Trophoblast cell (in vitro differentiated cells and primary cell): ENCODE measurements at regions not wholly inside any gene's neighbourhood (a gene's known extent, or its start where the extent isn't known, plus 50 kb on each side); places are given as distances from the start of the nearest gene placed in this dataset.

Experiments
- DNase-seq, 2 donors: peaks; one replicate each; pipeline ENCODE4 v3.0.0-alpha.2; 2016
- H2AFZ ChIP-seq: 2 replicates; pipeline ENCODE4 v1.6.1; 2013; ENCODE audit warnings: low read length, moderate library complexity, mild to moderate bottlenecking; ENCODE audit not compliant: insufficient read depth, poor library complexity
- H2AK5ac ChIP-seq: 2 replicates; pipeline ENCODE4 v1.6.1; 2013; ENCODE audit warnings: mild to moderate bottlenecking, low read length
- H2BK120ac ChIP-seq: 2 replicates; pipeline ENCODE4 v1.6.1; 2013; ENCODE audit warnings: low read length, mild to moderate bottlenecking, moderate library complexity; ENCODE audit not compliant: insufficient read depth, poor library complexity
- H2BK12ac ChIP-seq: 2 replicates; pipeline ENCODE4 v1.6.1; 2013; ENCODE audit warnings: mild to moderate bottlenecking, low read length, moderate library complexity
- H2BK5ac ChIP-seq: 2 replicates; pipeline ENCODE4 v1.6.1; 2013; ENCODE audit warnings: low read length, low read depth, moderate library complexity, mild to moderate bottlenecking; ENCODE audit not compliant: poor library complexity
- H3K14ac ChIP-seq: 2 replicates; pipeline ENCODE4 v1.6.1; 2013; ENCODE audit warnings: mild to moderate bottlenecking, low read length
- H3K18ac ChIP-seq: 2 replicates; pipeline ENCODE4 v1.6.1; 2013; ENCODE audit warnings: mild to moderate bottlenecking, low read length
- H3K23ac ChIP-seq: 2 replicates; pipeline ENCODE4 v1.6.1; 2013; ENCODE audit warnings: low read length
- H3K27ac ChIP-seq: 2 replicates; pipeline ENCODE4 v1.5.1; 2013; ENCODE audit warnings: low read depth, mild to moderate bottlenecking, inconsistent platforms, low read length, moderate library complexity
- H3K27me3 ChIP-seq: 2 replicates; pipeline ENCODE4 v1.6.1; 2013; ENCODE audit warnings: inconsistent platforms, mild to moderate bottlenecking, low read length, moderate library complexity; ENCODE audit not compliant: insufficient read depth
- H3K36me3 ChIP-seq, 2 experiments: 1 replicate in 1 of 2; 2 replicates in 1 of 2; pipeline ENCODE4 v1.6.1; 2013; ENCODE audit warnings: low read length in 2 of 2, mild to moderate bottlenecking in 2 of 2, moderate library complexity in 1 of 2; ENCODE audit not compliant: insufficient read depth in 2 of 2, control insufficient read depth in 1 of 2
- H3K4ac ChIP-seq: 2 replicates; pipeline ENCODE4 v1.6.1; 2013; ENCODE audit warnings: low read depth, mild to moderate bottlenecking, low read length, moderate library complexity
- H3K4me1 ChIP-seq, 2 experiments: 1 replicate in 1 of 2; 2 replicates in 1 of 2; pipeline ENCODE4 v1.6.1; 2013; ENCODE audit warnings: low read length in 2 of 2, mild to moderate bottlenecking in 2 of 2, moderate library complexity in 1 of 2; ENCODE audit not compliant: insufficient read depth in 2 of 2, control insufficient read depth in 1 of 2
- H3K4me2 ChIP-seq: 2 replicates; pipeline ENCODE4 v1.6.1; 2013; ENCODE audit warnings: inconsistent platforms, mild to moderate bottlenecking, low read length, moderate library complexity
- H3K4me3 ChIP-seq: 2 replicates; pipeline ENCODE4 v1.5.1; 2013; ENCODE audit warnings: mild to moderate bottlenecking, low read depth, low read length, inconsistent platforms
- H3K79me1 ChIP-seq: one replicate; pipeline ENCODE4 v1.6.1; 2013; ENCODE audit warnings: low read length
- H3K79me2 ChIP-seq: 2 replicates; pipeline ENCODE4 v1.6.1; 2013; ENCODE audit warnings: low read length, mild to moderate bottlenecking; ENCODE audit not compliant: control insufficient read depth, insufficient read depth, poor library complexity
- H3K9ac ChIP-seq: 2 replicates; pipeline ENCODE4 v1.6.1; 2013; ENCODE audit warnings: mild to moderate bottlenecking, low read length
- H3K9me3 ChIP-seq: 2 replicates; pipeline ENCODE4 v1.6.1; 2013; ENCODE audit warnings: low read depth, mild to moderate bottlenecking, control low read depth, inconsistent platforms, low read length; ENCODE audit not compliant: insufficient read depth
- H4K12ac ChIP-seq: 2 replicates; pipeline ENCODE4 v1.6.1; 2013; ENCODE audit warnings: low read depth, mild to moderate bottlenecking, low read length, moderate library complexity
- H4K8ac ChIP-seq: 2 replicates; pipeline ENCODE4 v1.6.1; 2013; ENCODE audit warnings: low read depth, mild to moderate bottlenecking, low read length, moderate library complexity
- H4K91ac ChIP-seq: one replicate; pipeline ENCODE4 v1.6.1; 2013; ENCODE audit warnings: low read depth, mild to moderate bottlenecking, low read length, moderate library complexity
- WGBS: extraction: QIAGEN DNeasy Blood & Tissue Kit; methylation state at CpG from one replicate; pipeline ENCODE4 v1.1.7; 2013; ENCODE audit warnings: missing lambda C conversion rate; ENCODE audit not compliant: insufficient read length, insufficient coverage; ENCODE audit errors: extremely low coverage; 5-methylcytosine and 5-hydroxymethylcytosine counted together

GRCh38 chr2:175742367-175742766 lies 259.7 kb downstream of the LNPK start:
- Histone ChIP-seq H3K23ac (no peak overlapping the region), H2BK120ac (no peak overlapping the region), H3K27ac (no peak overlapping the region), H4K91ac (no peak overlapping the region), H4K8ac (no peak overlapping the region), H3K4me3 (no peak overlapping the region), H2BK12ac (no peak overlapping the region), H4K12ac (no peak overlapping the region), H3K27me3 (no peaks in the 10 kb centered on the region), H2AK5ac (no peak overlapping the region), H3K79me2 (no peaks in the 10 kb centered on the region), H3K18ac (no peak overlapping the region), H3K4ac (no peak overlapping the region), H2BK5ac (no peak overlapping the region), H3K4me1 (peaks cover 0 to 3% of the 10 kb centered on the region in 2 experiments), H3K36me3 (no peaks in the 10 kb centered on the region), H3K9ac (no peak overlapping the region), H3K4me2 (no peak overlapping the region), H2AFZ (no peak overlapping the region), H3K9me3 (peaks cover 2% of the 10 kb centered on the region), H3K79me1 (no peaks in the 10 kb centered on the region), H3K14ac (no peak overlapping the region)
- no CpG with 5 or more reads among the region's 3 CpGs for WGBS
- peak; percentile 58 to 75 for DNase-seq

GRCh38 chr2:175741164-175741563 lies 260.9 kb downstream of the LNPK start:
- H3K4me3 ChIP-seq, result no peak overlapping the region
- H2AK5ac ChIP-seq, result no peak overlapping the region
- no peak overlapping the region for H2BK5ac ChIP-seq
- no peak overlapping the region for H3K14ac ChIP-seq
- H3K27me3 ChIP-seq, result peaks cover 2% of the 10 kb centered on the region
- H4K91ac ChIP-seq, result no peak overlapping the region
- no peak overlapping the region for H3K23ac ChIP-seq
- no peak overlapping the region for H3K18ac ChIP-seq
- no peak overlapping the region for H4K12ac ChIP-seq
- no peak overlapping the region for H3K9ac ChIP-seq
- no peak overlapping the region for H4K8ac ChIP-seq
- H3K4me2 ChIP-seq, result no peak overlapping the region
- no peak overlapping the region for H2BK120ac ChIP-seq
- no peaks in the 10 kb centered on the region for H3K79me1 ChIP-seq
- no peak overlapping the region for H2AFZ ChIP-seq
- no peak overlapping the region for H3K4ac ChIP-seq
- H3K79me2 ChIP-seq, result no peaks in the 10 kb centered on the region
- peaks cover 0 to 7% of the 10 kb centered on the region in 2 experiments for H3K4me1 ChIP-seq
- no peaks in the 10 kb centered on the region for H3K36me3 ChIP-seq
- H3K9me3 ChIP-seq, result peaks cover 2% of the 10 kb centered on the region
- DNase-seq, result no peak
- H3K27ac ChIP-seq, result no peak overlapping the region
- no peak overlapping the region for H2BK12ac ChIP-seq

- peaks cover 2% of the 10 kb centered on the region for H3K27me3 ChIP-seq
- no peak overlapping the region for H2BK120ac ChIP-seq
- no peak overlapping the region for H3K23ac ChIP-seq
- no peak for DNase-seq
- H3K4ac ChIP-seq, result no peak overlapping the region
- WGBS, result no CpG with 5 or more reads among the region's 3 CpGs
- no peak overlapping the region for H3K9ac ChIP-seq
- H2BK12ac ChIP-seq, result no peak overlapping the region
- no peak overlapping the region for H2AFZ ChIP-seq
- no peak overlapping the region for H3K4me3 ChIP-seq
- no peak overlapping the region for H2BK5ac ChIP-seq
- H3K27ac ChIP-seq, result no peak overlapping the region
- no peak overlapping the region for H3K18ac ChIP-seq
- no peaks in the 10 kb centered on the region for H3K9me3 ChIP-seq
- no peak overlapping the region for H4K12ac ChIP-seq
- no peak overlapping the region for H4K8ac ChIP-seq
- H3K79me2 ChIP-seq, result no peaks in the 10 kb centered on the region
- no peak overlapping the region for H3K4me2 ChIP-seq
- H4K91ac ChIP-seq, result no peak overlapping the region
- H2AK5ac ChIP-seq, result no peak overlapping the region
- H3K4me1 ChIP-seq, result peaks cover 2 to 5% of the 10 kb centered on the region in 2 experiments
- no peaks in the 10 kb centered on the region for H3K36me3 ChIP-seq
- no peak overlapping the region for H3K14ac ChIP-seq
- no peaks in the 10 kb centered on the region for H3K79me1 ChIP-seq
These were observed 264.2 kb downstream of the LNPK start for GRCh38 chr2:175737722-175738361.

DNA sequence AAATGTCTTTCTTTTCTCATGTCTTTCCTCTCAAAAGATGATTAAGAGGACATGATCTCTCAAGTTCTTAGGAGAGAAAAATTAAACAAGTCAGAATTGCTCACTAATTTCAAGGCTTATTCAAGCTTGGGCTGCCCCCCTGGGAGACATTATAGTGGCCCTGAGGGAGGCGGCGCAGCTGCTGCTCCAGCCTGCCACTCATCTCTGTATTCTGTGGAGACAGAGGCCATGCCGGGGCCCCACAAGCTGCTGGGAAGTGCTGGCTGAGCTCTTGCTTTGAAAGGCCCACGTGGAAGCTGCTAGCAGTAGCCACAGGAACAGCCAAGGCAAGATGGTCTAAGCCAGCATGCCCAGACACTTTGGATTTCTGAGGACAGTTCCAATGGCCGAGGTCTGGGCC lies 267.4 kb downstream of the LNPK start:
- H4K8ac ChIP-seq, result no peak overlapping the region
- no CpG with 5 or more reads among the region's 5 CpGs for WGBS
- H2BK5ac ChIP-seq, result no peak overlapping the region
- H2AFZ ChIP-seq, result no peak overlapping the region
- H4K12ac ChIP-seq, result no peak overlapping the region
- no peak overlapping the region for H3K18ac ChIP-seq
- peaks cover 2% of the 10 kb centered on the region for H3K27me3 ChIP-seq
- H3K36me3 ChIP-seq, result no peaks in the 10 kb centered on the region
- H3K14ac ChIP-seq, result no peak overlapping the region
- H3K79me1 ChIP-seq, result no peaks in the 10 kb centered on the region
- H2BK12ac ChIP-seq, result no peak overlapping the region
- no peak overlapping the region for H3K9ac ChIP-seq
- no peaks in the 10 kb centered on the region for H3K79me2 ChIP-seq
- H3K9me3 ChIP-seq, result no peaks in the 10 kb centered on the region
- H2AK5ac ChIP-seq, result no peak overlapping the region
- no peak overlapping the region for H3K4ac ChIP-seq
- no peak overlapping the region for H3K4me3 ChIP-seq
- H2BK120ac ChIP-seq, result no peak overlapping the region
- no peak overlapping the region for H3K23ac ChIP-seq
- no peak overlapping the region for H3K4me2 ChIP-seq
- peaks cover 2 to 3% of the 10 kb centered on the region in 2 experiments for H3K4me1 ChIP-seq
- DNase-seq, result no peak
- H4K91ac ChIP-seq, result no peak overlapping the region
- no peak overlapping the region for H3K27ac ChIP-seq
